Activated CD4-positive, alpha-beta memory T cell treated with anti-CD3 and anti-CD28 coated beads for 36 hours (primary cell): ENCODE measurements at regions not wholly inside any gene's neighbourhood (a gene's known extent, or its start where the extent isn't known, plus 50 kb on each side); places are given as distances from the start of the nearest gene placed in this dataset.
"Not testable (repeated sequence)": the region's sequence is repeated elsewhere in the genome, so short reads cannot be mapped to it uniquely, and the experiment has no call there.

Experiments
- CTCF ChIA-PET: fragments of 350-600 bp; sonication (Branson Sonifier 250); formaldehyde crosslinking; loops from one replicate; lab custom pipeline; 2021; ENCODE audit warnings: antibody characterized with exemption, inconsistent platforms; lab: Charles Lee
- POLR2A ChIA-PET: fragments of 350-600 bp; sonication (Branson Sonifier 250); formaldehyde crosslinking; loops from one replicate; lab custom pipeline; 2021; ENCODE audit warnings: antibody characterized with exemption; lab: Charles Lee
- DNase-seq: peaks from one replicate; pipeline ENCODE4 v3.0.0-alpha.2; 2020
- H3K27ac Mint-ChIP-seq: one replicate; pipeline ENCODE4 v1.8.0; 2021; ENCODE audit warnings: mixed read lengths
- H3K27me3 Mint-ChIP-seq: one replicate; pipeline ENCODE4 v1.8.0; 2021; ENCODE audit warnings: mixed read lengths
- H3K36me3 Mint-ChIP-seq: one replicate; pipeline ENCODE4 v1.8.0; 2021; ENCODE audit warnings: mixed read lengths
- H3K4me1 Mint-ChIP-seq: one replicate; pipeline ENCODE4 v1.8.0; 2021; ENCODE audit warnings: low read depth, mixed read lengths
- H3K4me3 Mint-ChIP-seq: one replicate; pipeline ENCODE4 v1.8.0; 2021; ENCODE audit warnings: mild to moderate bottlenecking, mixed read lengths
- H3K9me3 Mint-ChIP-seq: one replicate; pipeline ENCODE4 v1.8.0; 2021; ENCODE audit warnings: mixed read lengths
- intact Hi-C: fragments of 100-400 bp; cut with micrococcal nuclease; formaldehyde crosslinking; loops from one replicate; pipeline ENCODE4 v1.15.1; 2023

DNA sequence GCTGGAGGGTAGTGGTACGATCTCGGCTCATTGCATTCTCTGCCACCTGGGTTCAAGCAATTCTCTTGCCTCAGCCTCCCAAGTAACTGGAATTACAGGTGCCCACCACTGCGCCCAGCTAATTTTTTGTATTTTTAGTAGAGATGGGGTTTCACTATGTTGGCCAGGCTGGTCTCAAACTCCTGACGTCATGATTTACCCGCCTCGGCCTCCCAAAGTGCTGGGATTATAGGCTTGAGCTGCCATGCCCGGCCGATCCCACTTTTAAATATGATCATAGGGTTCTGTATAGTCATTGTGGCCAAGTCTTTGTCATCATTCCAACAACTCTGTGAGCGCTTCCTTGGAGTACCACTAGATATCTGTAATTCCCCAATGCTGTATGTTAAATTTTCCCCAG lies 698.2 kb downstream of the EFNB2 start:
- intact Hi-C loops, H3K4me3 Mint-ChIP-seq, H3K36me3 Mint-ChIP-seq, H3K27ac Mint-ChIP-seq, CTCF ChIA-PET, H3K9me3 Mint-ChIP-seq, DNase-seq, POLR2A ChIA-PET, H3K27me3 Mint-ChIP-seq, H3K4me1 Mint-ChIP-seq: not testable (repeated sequence)

DNA sequence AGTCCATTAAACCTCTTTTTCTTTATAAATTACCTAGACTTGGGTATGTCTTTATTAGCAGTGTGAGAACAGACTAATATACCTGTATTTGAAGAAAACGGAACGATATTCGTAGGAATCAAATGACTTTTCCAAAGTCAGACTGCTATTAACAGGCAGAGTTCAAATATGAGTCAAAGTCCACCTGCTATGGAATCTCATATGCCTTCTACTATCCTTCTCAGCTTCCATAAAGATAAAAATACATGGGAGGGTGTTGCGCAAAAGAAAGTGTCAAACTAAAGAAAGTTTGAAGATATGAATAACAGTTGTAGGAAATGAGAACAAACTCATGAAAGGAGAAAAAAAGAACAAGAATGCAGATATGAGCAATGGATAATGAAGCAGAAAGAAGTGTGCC lies 704.6 kb downstream of the EFNB2 start:
- no peak for DNase-seq
- intact Hi-C loops: no loop called here
- Mint-ChIP-seq H3K36me3 (no peaks in the 10 kb centered on the region), H3K4me3 (no peak overlapping the region), H3K4me1 (no peaks in the 10 kb centered on the region), H3K9me3 (peaks cover 6% of the 10 kb centered on the region), H3K27me3 (no peaks in the 10 kb centered on the region), H3K27ac (no peak overlapping the region)
- POLR2A ChIA-PET: no interaction called here
- CTCF ChIA-PET: no interaction called here

DNA sequence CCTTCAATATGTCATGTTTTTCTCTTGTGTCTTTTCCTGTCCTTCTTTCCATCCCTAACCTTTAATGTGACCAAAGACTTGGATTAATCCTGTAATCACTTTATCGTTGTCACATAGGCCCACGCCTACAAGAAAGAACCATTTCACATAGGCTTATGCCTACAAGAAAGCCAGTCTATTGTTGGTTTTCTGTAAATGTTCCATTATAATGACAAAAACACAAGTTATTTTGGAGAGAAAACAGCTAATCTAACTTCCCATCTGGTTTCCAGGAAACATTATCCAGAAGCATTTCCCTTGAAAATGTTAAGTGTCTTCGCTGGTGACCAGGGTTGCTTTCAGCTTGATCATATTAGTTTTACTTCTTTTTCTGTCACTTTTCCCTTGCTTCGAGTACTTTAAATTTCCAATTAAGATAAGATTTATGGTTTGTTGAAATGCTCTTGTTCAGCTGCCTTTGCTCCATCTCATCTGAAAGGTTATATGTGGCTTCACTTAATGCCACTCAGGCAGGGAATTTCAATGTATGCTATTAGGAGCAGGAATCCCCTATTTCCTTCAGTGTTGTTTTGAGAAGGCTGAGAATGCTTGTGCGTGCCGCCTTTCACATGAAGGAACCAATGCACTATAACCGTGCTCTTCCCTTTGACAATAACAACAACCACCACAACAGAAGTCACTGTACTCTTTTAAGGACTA lies 708.2 kb downstream of the EFNB2 start:
- Mint-ChIP-seq H3K4me3 (no peak overlapping the region), H3K9me3 (peaks cover 6% of the 10 kb centered on the region), H3K27me3 (no peaks in the 10 kb centered on the region), H3K4me1 (no peaks in the 10 kb centered on the region), H3K27ac (no peak overlapping the region), H3K36me3 (no peaks in the 10 kb centered on the region)
- intact Hi-C loops: no loop called here
- CTCF ChIA-PET: no interaction called here
- DNase-seq: no peak
- POLR2A ChIA-PET: no interaction called here

DNA sequence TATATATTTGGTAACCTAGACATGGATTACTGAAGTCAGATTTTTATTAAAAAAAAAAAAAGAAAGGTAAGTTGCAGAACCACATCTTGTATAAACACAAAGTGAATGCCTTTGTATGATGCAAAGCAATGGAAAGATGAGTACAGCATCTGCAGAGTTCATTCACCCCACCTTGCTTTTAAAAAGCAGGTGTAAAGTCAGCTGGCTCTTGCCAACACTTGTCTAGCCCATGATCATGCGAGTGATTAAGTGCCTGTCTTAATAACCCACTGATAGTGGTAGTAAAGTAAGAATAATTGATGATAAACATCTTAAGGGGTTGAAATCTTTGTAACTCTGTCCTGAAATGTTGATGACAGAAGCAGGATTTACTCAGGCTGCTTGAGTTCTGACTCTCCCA lies 710.4 kb downstream of the EFNB2 start:
- peaks cover 3% of the 10 kb centered on the region for H3K9me3 Mint-ChIP-seq
- ChIA-PET CTCF (no interaction called here), POLR2A (interaction anchor here (0.7 kb wide), 1 partner anchor 1022 kb away, joined by 4 read pairs; no protein-coding TSS in a partner anchor)
- no peak overlapping the region for H3K4me3 Mint-ChIP-seq
- intact Hi-C loops: no loop called here
- no peak overlapping the region for H3K27ac Mint-ChIP-seq
- no peak for DNase-seq
- H3K4me1 Mint-ChIP-seq: no peaks in the 10 kb centered on the region
- no peaks in the 10 kb centered on the region for H3K27me3 Mint-ChIP-seq
- H3K36me3 Mint-ChIP-seq: no peaks in the 10 kb centered on the region

DNA sequence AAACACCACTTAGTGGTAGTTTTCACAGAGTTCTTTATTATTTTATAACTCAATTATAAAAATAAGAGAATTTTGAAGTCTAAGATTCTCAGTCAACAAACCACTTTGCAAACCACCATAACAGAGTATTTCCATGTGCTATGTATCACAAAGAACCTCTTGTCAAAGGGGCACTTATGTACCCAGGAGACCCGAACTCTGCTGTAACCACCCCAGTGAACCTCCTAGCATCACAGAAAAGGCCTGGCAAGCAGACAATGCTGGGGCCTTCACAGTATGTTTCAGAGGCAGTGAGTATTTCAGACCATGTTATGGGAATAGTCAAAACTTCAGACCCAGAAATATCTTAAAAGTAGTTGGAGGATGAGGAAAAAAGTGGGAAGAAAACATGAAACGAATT lies 714.1 kb downstream of the EFNB2 start:
- Mint-ChIP-seq H3K27me3 (no peaks in the 10 kb centered on the region), H3K4me3 (no peak overlapping the region), H3K9me3 (no peaks in the 10 kb centered on the region), H3K27ac (no peak overlapping the region), H3K36me3 (no peaks in the 10 kb centered on the region), H3K4me1 (no peaks in the 10 kb centered on the region)
- ChIA-PET CTCF (no interaction called here), POLR2A (no interaction called here)
- intact Hi-C loops: no loop called here
- no peak for DNase-seq

DNA sequence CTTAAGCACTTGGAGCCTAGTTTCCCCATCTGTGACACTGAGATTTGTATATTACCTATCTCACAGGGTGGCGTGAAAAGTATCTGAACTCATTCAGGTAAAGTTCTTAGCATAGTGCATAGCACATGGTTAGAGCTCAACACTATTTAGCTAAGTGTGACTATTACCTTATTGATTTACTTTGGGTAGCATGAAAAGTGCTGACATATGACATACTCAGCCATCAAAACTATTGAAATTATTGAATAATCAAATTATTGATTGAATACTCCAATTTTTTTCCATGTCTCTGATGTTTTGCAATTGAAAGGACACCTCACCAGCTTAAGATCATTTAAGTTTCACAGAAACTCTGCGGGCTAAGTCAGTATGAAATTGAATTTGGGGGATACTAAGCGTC lies 715.0 kb downstream of the EFNB2 start:
- intact Hi-C loops: no loop called here
- CTCF ChIA-PET: no interaction called here
- no peaks in the 10 kb centered on the region for H3K9me3 Mint-ChIP-seq

DNA sequence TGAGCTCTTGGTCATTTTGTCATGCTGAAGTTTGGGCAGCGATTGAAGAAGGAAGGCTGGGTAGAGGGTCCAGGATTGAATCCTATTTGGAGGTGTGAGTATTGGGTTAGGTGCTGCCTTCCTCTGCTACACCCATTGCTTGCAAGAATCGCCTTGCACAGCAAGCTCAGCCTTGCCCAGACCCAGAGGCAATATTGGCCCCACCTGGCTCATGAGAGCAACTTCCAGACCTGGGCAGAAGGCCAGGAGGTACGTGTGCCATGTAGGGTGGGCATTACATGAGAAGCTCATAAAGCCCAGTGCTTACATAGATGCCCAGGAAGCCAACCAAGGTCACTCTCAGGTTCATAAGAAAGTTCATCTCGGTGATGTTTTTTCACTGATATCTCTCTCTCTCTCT lies 718.0 kb downstream of the EFNB2 start:
- CTCF ChIA-PET: no interaction called here
- intact Hi-C loops: no loop called here
- Mint-ChIP-seq H3K36me3 (no peaks in the 10 kb centered on the region), H3K4me3 (no peak overlapping the region), H3K27me3 (no peaks in the 10 kb centered on the region), H3K4me1 (no peaks in the 10 kb centered on the region), H3K27ac (no peak overlapping the region), H3K9me3 (no peaks in the 10 kb centered on the region)
- no peak for DNase-seq
- POLR2A ChIA-PET: no interaction called here

More for the DNA sequence above, 715.0 kb downstream of the EFNB2 start:
- Mint-ChIP-seq H3K27ac (no peak overlapping the region), H3K4me1 (no peaks in the 10 kb centered on the region), H3K4me3 (no peak overlapping the region), H3K27me3 (no peaks in the 10 kb centered on the region), H3K36me3 (no peaks in the 10 kb centered on the region)
- no peak for DNase-seq
- POLR2A ChIA-PET: no interaction called here

DNA sequence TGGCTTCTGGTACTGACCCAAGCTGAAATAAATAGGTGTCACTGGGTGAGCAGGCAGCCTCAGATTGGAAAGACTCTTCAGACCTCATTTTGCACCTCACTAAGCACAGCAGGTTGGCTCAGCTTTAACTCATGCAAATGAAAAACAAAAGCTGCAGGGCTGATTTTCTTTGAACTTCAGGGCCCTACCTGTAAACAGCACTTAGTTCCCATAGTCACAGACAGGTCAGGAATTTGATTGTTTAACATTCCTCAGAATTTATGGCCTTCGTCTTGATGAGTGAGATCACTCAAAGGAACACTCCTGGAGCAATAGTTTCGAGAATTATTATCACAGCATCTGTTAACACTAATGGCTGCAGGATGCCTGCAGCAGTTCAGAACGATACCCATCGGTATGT lies 718.5 kb downstream of the EFNB2 start:
- no peak overlapping the region for H3K27ac Mint-ChIP-seq
- no peaks in the 10 kb centered on the region for H3K9me3 Mint-ChIP-seq
- no peak for DNase-seq
- ChIA-PET POLR2A (no interaction called here), CTCF (no interaction called here)
- H3K27me3 Mint-ChIP-seq: no peaks in the 10 kb centered on the region
- intact Hi-C loops: no loop called here
- H3K36me3 Mint-ChIP-seq: no peaks in the 10 kb centered on the region
- no peak overlapping the region for H3K4me3 Mint-ChIP-seq
- no peaks in the 10 kb centered on the region for H3K4me1 Mint-ChIP-seq

DNA sequence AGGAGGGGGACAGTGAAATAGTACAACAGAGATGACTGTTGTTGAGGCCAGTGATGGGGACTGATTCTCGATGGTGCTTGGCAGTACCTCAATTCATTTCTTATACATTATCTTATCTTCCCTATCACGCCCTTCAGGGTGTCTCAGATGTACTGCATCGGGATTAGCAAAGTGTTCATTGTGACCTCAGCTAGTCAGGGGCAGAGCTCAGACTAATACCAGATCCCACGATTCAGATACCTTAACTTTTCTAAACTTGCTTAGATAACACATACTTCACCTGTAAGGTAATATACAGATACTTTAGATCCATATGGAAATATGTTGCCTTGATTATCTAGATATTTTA lies 720.6 kb downstream of the EFNB2 start:
- no peaks in the 10 kb centered on the region for H3K27me3 Mint-ChIP-seq
- no peak overlapping the region for H3K4me3 Mint-ChIP-seq
- H3K9me3 Mint-ChIP-seq: no peaks in the 10 kb centered on the region
- DNase-seq: no peak
- intact Hi-C loops: no loop called here
- no peaks in the 10 kb centered on the region for H3K4me1 Mint-ChIP-seq
- no peak overlapping the region for H3K27ac Mint-ChIP-seq
- ChIA-PET CTCF (no interaction called here), POLR2A (no interaction called here)
- H3K36me3 Mint-ChIP-seq: no peaks in the 10 kb centered on the region

DNA sequence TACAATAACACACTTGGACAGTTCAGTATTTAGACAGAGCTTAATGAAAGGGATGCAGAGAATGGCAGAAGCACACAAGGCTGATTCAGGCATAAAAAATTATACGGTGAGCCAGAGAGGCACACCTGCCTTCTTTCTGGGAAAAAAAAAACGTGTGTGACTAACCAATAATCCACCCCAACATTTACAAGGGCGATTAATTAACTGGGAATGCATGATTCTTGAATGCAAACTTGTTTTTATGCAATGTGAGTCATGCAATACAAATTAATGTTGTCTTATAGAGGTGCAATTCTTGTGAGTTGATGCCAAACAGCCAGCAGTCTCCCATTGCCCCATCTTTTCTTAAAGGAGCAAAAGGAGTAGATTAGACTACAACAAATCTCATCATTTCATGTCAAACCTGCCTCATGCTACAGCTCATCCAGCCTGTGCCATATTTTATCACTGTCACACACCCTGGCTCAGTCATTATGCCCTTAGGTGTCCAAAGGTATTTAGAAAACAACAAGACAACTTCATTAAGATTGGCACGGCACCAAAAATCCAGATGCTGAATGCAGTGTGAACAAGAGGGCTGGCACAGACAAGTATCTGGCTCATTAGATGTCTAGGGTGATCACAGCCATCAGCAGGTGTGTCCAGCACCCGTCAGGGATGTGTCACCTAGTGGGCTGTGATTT lies 721.1 kb downstream of the EFNB2 start:
- H3K9me3 Mint-ChIP-seq: no peaks in the 10 kb centered on the region
- H3K27me3 Mint-ChIP-seq: no peaks in the 10 kb centered on the region
- ChIA-PET POLR2A (no interaction called here), CTCF (no interaction called here)
- H3K36me3 Mint-ChIP-seq: no peaks in the 10 kb centered on the region
- DNase-seq: no peak
- H3K4me1 Mint-ChIP-seq: no peaks in the 10 kb centered on the region
- no peak overlapping the region for H3K4me3 Mint-ChIP-seq
- H3K27ac Mint-ChIP-seq: no peak overlapping the region
- intact Hi-C loops: no loop called here

DNA sequence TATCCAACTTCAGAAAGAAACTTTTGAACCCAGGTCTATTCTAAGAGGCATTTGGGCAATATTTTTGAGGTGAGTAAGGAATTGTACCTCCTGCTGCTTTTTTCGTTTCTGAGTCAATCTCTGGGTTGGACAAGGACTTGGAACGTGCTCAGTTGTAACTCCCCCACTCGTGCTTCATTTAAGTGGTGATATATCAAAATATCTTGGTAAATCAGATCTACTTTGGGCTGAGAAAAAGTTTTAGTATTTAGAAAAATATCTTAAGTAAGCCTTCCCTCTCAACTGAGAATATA lies 728.9 kb downstream of the EFNB2 start:
- no peak overlapping the region for H3K27ac Mint-ChIP-seq
- no peak overlapping the region for H3K4me3 Mint-ChIP-seq
- H3K9me3 Mint-ChIP-seq: no peaks in the 10 kb centered on the region
- H3K27me3 Mint-ChIP-seq: no peaks in the 10 kb centered on the region
- CTCF ChIA-PET: no interaction called here
- intact Hi-C loops: no loop called here
- POLR2A ChIA-PET: no interaction called here
- DNase-seq: no peak
- no peaks in the 10 kb centered on the region for H3K4me1 Mint-ChIP-seq
- H3K36me3 Mint-ChIP-seq: no peaks in the 10 kb centered on the region

DNA sequence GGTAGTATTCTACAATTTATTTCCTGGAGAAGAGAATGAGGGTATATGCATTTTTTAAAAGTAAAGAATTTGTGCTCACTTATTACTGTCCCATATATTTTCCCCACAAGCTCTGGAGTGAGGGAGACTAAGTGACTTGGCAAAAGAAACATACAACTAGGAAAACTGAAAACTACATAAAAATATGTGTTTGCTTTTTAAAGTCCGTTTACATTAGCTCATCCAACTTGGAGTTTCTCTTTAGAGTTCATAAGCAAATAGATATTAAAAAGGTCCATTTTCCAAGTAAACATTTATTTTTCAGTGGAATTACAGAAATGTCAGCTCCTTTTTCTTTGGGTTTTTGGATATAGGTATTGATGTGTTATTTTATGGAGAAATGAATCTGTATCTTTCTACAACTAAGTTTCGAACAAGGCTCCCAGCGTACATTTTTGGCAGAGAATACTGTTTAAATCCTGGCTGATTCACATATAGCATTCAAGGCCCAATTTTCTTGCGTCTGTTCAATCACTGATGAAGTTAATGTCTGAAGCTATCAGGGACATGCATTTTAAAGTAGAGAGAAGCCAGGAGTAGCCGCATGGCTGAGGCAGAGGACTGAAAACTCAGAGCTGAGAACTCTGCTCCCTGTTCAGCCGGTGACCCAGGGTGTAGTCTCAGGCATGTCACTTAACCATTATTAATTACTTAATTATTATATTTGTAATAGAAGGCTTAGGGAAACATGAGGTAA lies 729.4 kb downstream of the EFNB2 start:
- no peaks in the 10 kb centered on the region for H3K9me3 Mint-ChIP-seq
- intact Hi-C loops: no loop called here
- no peaks in the 10 kb centered on the region for H3K27me3 Mint-ChIP-seq
- POLR2A ChIA-PET: no interaction called here
- no peak for DNase-seq
- H3K4me1 Mint-ChIP-seq: no peaks in the 10 kb centered on the region
- no peak overlapping the region for H3K4me3 Mint-ChIP-seq
- no peaks in the 10 kb centered on the region for H3K36me3 Mint-ChIP-seq
- CTCF ChIA-PET: no interaction called here
- H3K27ac Mint-ChIP-seq: no peak overlapping the region
